OCI-LY7 (cell line): ENCODE measurements at regions not wholly inside any gene's neighbourhood (a gene's known extent, or its start where the extent isn't known, plus 50 kb on each side); places are given as distances from the start of the nearest gene placed in this dataset.

Source experiments
- EZH2phosphoT487 ChIP-seq: fragments of 200-600 bp; sonication (generic); IDR thresholded peaks from 2 replicates; pipeline ENCODE4 v1.6.1; 2018; ENCODE audit warnings: low read depth, borderline replicate concordance, mild to moderate bottlenecking, mixed run types, antibody characterized with exemption, low read length, moderate library complexity, mixed read lengths
- TF ChIP-seq, protein P1 (sequence below): fragments of 200-600 bp; sonication (generic); conservative IDR thresholded peaks from 2 replicates; pipeline ENCODE4 v1.5.1; 2014; ENCODE audit warnings: mild to moderate bottlenecking, antibody characterized with exemption, low read length, moderate library complexity, mixed read lengths

DNA sequence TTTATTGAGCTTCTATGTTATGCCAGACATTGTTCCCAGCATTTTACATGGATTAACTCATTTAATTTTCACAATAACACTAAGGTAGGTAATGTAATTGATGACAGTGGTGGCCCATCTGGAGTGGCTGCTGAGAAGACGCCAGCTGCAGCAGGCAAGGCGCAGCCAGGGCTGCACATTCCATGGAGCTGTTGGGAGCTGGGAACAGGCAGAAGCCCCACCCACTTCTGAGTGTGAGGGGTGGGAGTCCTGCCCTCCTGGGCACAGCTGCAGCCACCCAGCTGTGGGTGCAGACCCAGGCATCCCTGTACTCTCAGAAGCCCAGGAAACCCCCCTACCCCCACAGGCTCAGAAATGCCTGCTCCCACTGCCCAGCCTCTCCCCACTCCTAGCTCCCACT, 183.3 kb downstream of the DEPDC1B start:
- TF ChIP-seq, protein P1, sequence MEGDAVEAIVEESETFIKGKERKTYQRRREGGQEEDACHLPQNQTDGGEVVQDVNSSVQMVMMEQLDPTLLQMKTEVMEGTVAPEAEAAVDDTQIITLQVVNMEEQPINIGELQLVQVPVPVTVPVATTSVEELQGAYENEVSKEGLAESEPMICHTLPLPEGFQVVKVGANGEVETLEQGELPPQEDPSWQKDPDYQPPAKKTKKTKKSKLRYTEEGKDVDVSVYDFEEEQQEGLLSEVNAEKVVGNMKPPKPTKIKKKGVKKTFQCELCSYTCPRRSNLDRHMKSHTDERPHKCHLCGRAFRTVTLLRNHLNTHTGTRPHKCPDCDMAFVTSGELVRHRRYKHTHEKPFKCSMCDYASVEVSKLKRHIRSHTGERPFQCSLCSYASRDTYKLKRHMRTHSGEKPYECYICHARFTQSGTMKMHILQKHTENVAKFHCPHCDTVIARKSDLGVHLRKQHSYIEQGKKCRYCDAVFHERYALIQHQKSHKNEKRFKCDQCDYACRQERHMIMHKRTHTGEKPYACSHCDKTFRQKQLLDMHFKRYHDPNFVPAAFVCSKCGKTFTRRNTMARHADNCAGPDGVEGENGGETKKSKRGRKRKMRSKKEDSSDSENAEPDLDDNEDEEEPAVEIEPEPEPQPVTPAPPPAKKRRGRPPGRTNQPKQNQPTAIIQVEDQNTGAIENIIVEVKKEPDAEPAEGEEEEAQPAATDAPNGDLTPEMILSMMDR = no peak
- TF ChIP-seq EZH2phosphoT487 = no peak
